Activated T-cell treated with anti-CD3 and anti-CD28 coated beads, Interleukin-2, amount 50 U/mL, for 72 hours (primary cell): ENCODE measurements at regions not wholly inside any gene's neighbourhood (a gene's known extent, or its start where the extent isn't known, plus 50 kb on each side); places are given as distances from the start of the nearest gene placed in this dataset.

Source experiments
- ATAC-seq, 2 donors: fragments of 150-1000 bp; cut with Tn5 transposase; replicated peaks in 1 of 2; 2 replicates each; pipeline ENCODE4 v1.10.0; 2021; ENCODE audit warnings: moderate library complexity in 2 of 2, mild to moderate bottlenecking in 1 of 2
- DNase-seq, 2 donors: peaks; one replicate each; pipeline ENCODE4 v3.0.0; 2021 to 2022; ENCODE audit warnings: mixed read lengths in 1 of 2
- H3K27ac Mint-ChIP-seq: one replicate; pipeline ENCODE4 v1.8.0; 2022; ENCODE audit warnings: mild to moderate bottlenecking, moderate library complexity, mixed read lengths
- H3K27me3 Mint-ChIP-seq: one replicate; pipeline ENCODE4 v1.8.0; 2022; ENCODE audit warnings: low read depth, mixed read lengths
- H3K36me3 Mint-ChIP-seq, 2 donors: one replicate each; pipeline ENCODE4 v1.8.0; 2022; ENCODE audit warnings: mixed read lengths in 2 of 2, mild to moderate bottlenecking in 1 of 2; ENCODE audit not compliant: insufficient read depth in 2 of 2
- H3K4me1 Mint-ChIP-seq: one replicate; pipeline ENCODE4 v1.8.0; 2022; ENCODE audit warnings: low read depth, mixed read lengths
- H3K4me3 Mint-ChIP-seq, 2 donors: one replicate each; pipeline ENCODE4 v1.8.0; 2022; ENCODE audit warnings: mild to moderate bottlenecking in 2 of 2, mixed read lengths in 2 of 2, moderate library complexity in 2 of 2
- H3K9me3 Mint-ChIP-seq, 2 donors: one replicate each; pipeline ENCODE4 v1.8.0; 2022; ENCODE audit warnings: mixed read lengths in 2 of 2

- ATAC-seq (no peak), DNase-seq (no peak)
- Mint-ChIP-seq H3K36me3 (no peaks in the 10 kb centered on the region), H3K4me3 (no peak overlapping the region), H3K4me1 (no peaks in the 10 kb centered on the region), H3K27ac (no peak overlapping the region), H3K9me3 (peaks cover 2 to 8% of the 10 kb centered on the region in 2 donors), H3K27me3 (no peaks in the 10 kb centered on the region)
Measured at GRCh38 chr6:97644353-97644752, 361.3 kb upstream of the MMS22L start.

DNA sequence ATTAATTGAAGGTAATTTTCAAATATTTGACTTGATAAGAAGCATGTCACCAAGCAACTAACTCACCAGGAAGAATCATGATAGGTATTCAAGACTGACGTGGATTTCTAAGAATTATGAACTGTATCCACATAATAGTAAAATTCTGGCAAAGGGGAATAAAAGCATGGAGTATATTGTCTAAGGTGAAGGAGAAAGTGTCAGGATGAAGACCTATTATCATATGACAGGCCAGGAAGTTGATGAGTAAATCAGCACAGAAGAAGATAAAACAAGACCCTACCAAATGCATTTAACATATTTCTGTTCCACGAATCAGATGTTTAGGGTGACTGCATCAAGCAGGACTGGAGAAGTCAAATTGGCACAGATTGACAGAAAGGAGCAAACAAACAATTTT lies 362.7 kb upstream of the MMS22L start:
- H3K27me3 Mint-ChIP-seq, result no peaks in the 10 kb centered on the region
- ATAC-seq (no peak), DNase-seq (no peak)
- no peak overlapping the region for H3K4me3 Mint-ChIP-seq
- peaks cover 0 to 4% of the 10 kb centered on the region in 2 donors for H3K9me3 Mint-ChIP-seq
- H3K36me3 Mint-ChIP-seq, result no peaks in the 10 kb centered on the region
- H3K27ac Mint-ChIP-seq, result no peak overlapping the region
- H3K4me1 Mint-ChIP-seq, result no peaks in the 10 kb centered on the region

GRCh38 chr6:97653076-97653475 lies 370.1 kb upstream of the MMS22L start:
- DNase-seq (no peak), ATAC-seq (no peak)
- Mint-ChIP-seq H3K9me3 (peaks cover 0 to 4% of the 10 kb centered on the region in 2 donors), H3K27me3 (no peaks in the 10 kb centered on the region), H3K4me1 (no peaks in the 10 kb centered on the region), H3K27ac (no peak overlapping the region), H3K4me3 (no peak overlapping the region), H3K36me3 (no peaks in the 10 kb centered on the region)

- no peaks in the 10 kb centered on the region for H3K27me3 Mint-ChIP-seq
- H3K27ac Mint-ChIP-seq, result no peak overlapping the region
- H3K36me3 Mint-ChIP-seq, result no peaks in the 10 kb centered on the region
- no peak overlapping the region for H3K4me3 Mint-ChIP-seq
- DNase-seq (no peak), ATAC-seq (no peak)
- H3K4me1 Mint-ChIP-seq, result no peaks in the 10 kb centered on the region
- peaks cover 0 to 4% of the 10 kb centered on the region in 2 donors for H3K9me3 Mint-ChIP-seq
Measured at GRCh38 chr6:97653517-97653916, 370.5 kb upstream of the MMS22L start.

GRCh38 chr6:97654674-97655073 lies 371.7 kb upstream of the MMS22L start:
- ATAC-seq (no peak), DNase-seq (no peak)
- no peaks in the 10 kb centered on the region for H3K4me1 Mint-ChIP-seq
- no peak overlapping the region for H3K4me3 Mint-ChIP-seq
- no peaks in the 10 kb centered on the region for H3K27me3 Mint-ChIP-seq
- peaks cover 0 to 4% of the 10 kb centered on the region in 2 donors for H3K9me3 Mint-ChIP-seq
- no peak overlapping the region for H3K27ac Mint-ChIP-seq
- no peaks in the 10 kb centered on the region for H3K36me3 Mint-ChIP-seq

- DNase-seq, result no peak
- H3K4me3 Mint-ChIP-seq, result no peak overlapping the region
- H3K9me3 Mint-ChIP-seq, result peaks cover 0 to 4% of the 10 kb centered on the region in 2 donors
- no peaks in the 10 kb centered on the region for H3K4me1 Mint-ChIP-seq
- no peaks in the 10 kb centered on the region for H3K27me3 Mint-ChIP-seq
- no peaks in the 10 kb centered on the region for H3K36me3 Mint-ChIP-seq
- ATAC-seq, result no peak
- no peak overlapping the region for H3K27ac Mint-ChIP-seq
Measured at GRCh38 chr6:97656236-97656635, 373.2 kb upstream of the MMS22L start.

GRCh38 chr6:97656706-97657350 lies 373.8 kb upstream of the MMS22L start:
- no peaks in the 10 kb centered on the region for H3K4me1 Mint-ChIP-seq
- ATAC-seq (no peak), DNase-seq (no peak)
- no peaks in the 10 kb centered on the region for H3K36me3 Mint-ChIP-seq
- no peak overlapping the region for H3K27ac Mint-ChIP-seq
- no peaks in the 10 kb centered on the region for H3K27me3 Mint-ChIP-seq
- H3K9me3 Mint-ChIP-seq, result peaks cover 1 to 6% of the 10 kb centered on the region in 2 donors
- no peak overlapping the region for H3K4me3 Mint-ChIP-seq

DNA sequence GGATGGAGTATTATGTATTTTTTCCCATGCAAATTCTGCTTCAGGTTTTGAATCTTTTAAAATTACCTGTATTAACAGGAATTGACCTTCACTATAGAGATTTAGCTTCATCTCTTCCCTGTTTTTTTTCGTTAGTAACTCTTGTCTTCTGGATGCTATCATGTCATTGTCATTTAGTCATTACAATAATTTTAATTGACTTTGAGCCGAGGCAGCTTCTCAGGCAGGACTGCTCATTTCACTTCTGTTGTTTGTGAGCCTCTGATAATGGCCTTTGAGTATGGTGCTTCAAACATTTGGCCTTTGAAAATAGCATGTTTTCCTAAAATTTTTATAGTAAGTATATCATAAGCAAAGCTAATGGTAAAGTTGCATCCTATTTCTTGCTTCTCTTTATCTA lies 375.1 kb upstream of the MMS22L start:
- H3K27me3 Mint-ChIP-seq, result no peaks in the 10 kb centered on the region
- H3K36me3 Mint-ChIP-seq, result no peaks in the 10 kb centered on the region
- no peak overlapping the region for H3K27ac Mint-ChIP-seq
- H3K4me3 Mint-ChIP-seq, result no peak overlapping the region
- no peaks in the 10 kb centered on the region for H3K4me1 Mint-ChIP-seq
- no peak for DNase-seq
- peaks cover 1 to 6% of the 10 kb centered on the region in 2 donors for H3K9me3 Mint-ChIP-seq
- no peak for ATAC-seq

DNA sequence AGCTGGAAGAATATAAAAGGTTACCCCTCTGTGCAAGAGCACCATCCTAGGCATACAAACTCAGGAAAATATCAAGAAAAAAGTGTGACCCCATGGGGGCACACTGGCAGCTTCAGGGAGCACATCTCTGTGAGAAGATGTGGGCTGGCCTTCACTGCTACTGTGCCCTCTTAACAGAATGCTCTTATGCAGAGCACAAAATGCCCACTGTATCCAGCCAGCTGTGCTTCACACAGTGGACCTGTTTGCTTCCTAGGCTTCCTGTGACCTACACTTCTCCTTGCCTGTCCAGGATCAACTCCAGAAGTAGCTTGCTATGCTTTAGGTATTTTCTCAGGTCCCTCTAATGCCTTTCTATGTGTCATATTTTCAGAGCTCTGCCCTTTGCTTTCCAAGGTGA lies 380.2 kb upstream of the MMS22L start:
- DNase-seq (no peak), ATAC-seq (no peak)
- no peaks in the 10 kb centered on the region for H3K36me3 Mint-ChIP-seq
- peaks cover 1 to 2% of the 10 kb centered on the region in 2 donors for H3K9me3 Mint-ChIP-seq
- no peaks in the 10 kb centered on the region for H3K4me1 Mint-ChIP-seq
- H3K27ac Mint-ChIP-seq, result no peak overlapping the region
- no peak overlapping the region for H3K4me3 Mint-ChIP-seq
- no peaks in the 10 kb centered on the region for H3K27me3 Mint-ChIP-seq

- Mint-ChIP-seq H3K27me3 (no peaks in the 10 kb centered on the region), H3K4me1 (no peaks in the 10 kb centered on the region), H3K4me3 (no peak overlapping the region), H3K36me3 (no peaks in the 10 kb centered on the region), H3K27ac (no peak overlapping the region), H3K9me3 (peaks cover 1 to 2% of the 10 kb centered on the region in 2 donors)
- ATAC-seq (no peak), DNase-seq (no peak)
Measured at GRCh38 chr6:97665446-97665845, 382.4 kb upstream of the MMS22L start.

GRCh38 chr6:97666889-97667288 lies 383.9 kb upstream of the MMS22L start:
- Mint-ChIP-seq H3K36me3 (no peaks in the 10 kb centered on the region), H3K9me3 (no peaks in the 10 kb centered on the region), H3K4me1 (no peaks in the 10 kb centered on the region), H3K27ac (no peak overlapping the region), H3K4me3 (no peak overlapping the region), H3K27me3 (no peaks in the 10 kb centered on the region)
- DNase-seq, result no peak
- ATAC-seq, result no peak

GRCh38 chr6:97668716-97669115 lies 385.7 kb upstream of the MMS22L start:
- Mint-ChIP-seq H3K36me3 (no peaks in the 10 kb centered on the region), H3K4me3 (no peak overlapping the region), H3K27me3 (no peaks in the 10 kb centered on the region), H3K4me1 (no peaks in the 10 kb centered on the region), H3K9me3 (peaks cover 0 to 2% of the 10 kb centered on the region in 2 donors), H3K27ac (no peak overlapping the region)
- DNase-seq, result no peak
- ATAC-seq, result no peak

DNA sequence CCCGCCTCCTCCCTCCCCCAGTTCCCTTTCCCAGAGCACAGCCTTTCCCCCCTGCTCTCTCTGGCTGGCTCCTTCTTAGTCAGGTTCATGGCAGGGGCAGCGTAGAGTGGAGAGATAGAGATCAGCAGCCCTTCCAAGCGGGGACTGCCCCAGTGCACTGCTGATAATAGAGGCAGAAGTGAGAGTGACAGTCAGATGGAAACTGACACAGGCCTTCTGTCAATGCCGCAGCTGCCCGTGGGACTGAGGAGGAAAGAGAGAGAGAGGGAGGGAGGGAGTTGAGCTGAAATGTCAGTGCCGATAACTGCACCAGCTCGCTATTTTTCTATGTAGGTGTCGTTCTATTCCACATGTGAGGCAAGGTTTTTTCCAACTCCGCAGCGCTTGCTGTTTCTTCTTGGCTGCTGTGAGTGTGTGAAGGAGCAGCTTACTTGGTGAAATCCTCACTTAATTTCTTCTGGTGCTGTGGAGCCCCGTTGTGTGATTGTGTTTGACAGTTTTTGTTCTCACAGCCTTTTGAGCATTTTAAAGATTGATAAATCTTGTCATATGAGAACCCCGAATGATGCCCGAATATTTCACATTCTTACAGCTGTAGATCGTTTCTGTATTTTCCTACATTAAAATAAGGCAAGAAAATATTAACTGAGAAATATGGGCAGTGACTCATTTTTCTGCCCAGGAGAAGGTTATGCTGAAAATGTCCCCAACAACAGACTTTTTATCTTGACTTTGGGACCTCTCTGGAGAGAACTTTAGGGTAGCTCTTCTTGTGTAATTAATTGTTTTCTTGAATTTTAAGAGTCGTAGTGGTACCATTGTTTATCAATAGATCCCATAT lies 386.4 kb upstream of the MMS22L start:
- ATAC-seq, result peak; percentile 89 to 93
- H3K27me3 Mint-ChIP-seq, result no peaks in the 10 kb centered on the region

More for the DNA sequence above, 386.4 kb upstream of the MMS22L start:
- no peak overlapping the region for H3K4me3 Mint-ChIP-seq
- no peak overlapping the region for H3K27ac Mint-ChIP-seq
- H3K4me1 Mint-ChIP-seq, result no peaks in the 10 kb centered on the region
- peak; percentile 19 to 33 for DNase-seq
- H3K9me3 Mint-ChIP-seq, result peaks cover 0 to 2% of the 10 kb centered on the region in 2 donors
- no peaks in the 10 kb centered on the region for H3K36me3 Mint-ChIP-seq
